Fibroblast of upper back skin (primary cell): ENCODE measurements at regions not wholly inside any gene's neighbourhood (a gene's known extent, or its start where the extent isn't known, plus 50 kb on each side); places are given as distances from the start of the nearest gene placed in this dataset.
A peak's percentile ranks its signal among the peaks of the same experiment; 100 is the strongest.

Experiments used
- DNase-seq: peaks from one replicate; pipeline ENCODE4 v3.0.0-alpha.2; 2013

GRCh38 chr11:80627364-80627763 is 1186.5 kb upstream of the TENM4 start:
- no peak for DNase-seq

- no peak for DNase-seq
Observed at GRCh38 chr11:80626721-80627120, 1185.9 kb upstream of the TENM4 start.

GRCh38 chr11:80625563-80625962 is 1184.7 kb upstream of the TENM4 start:
- no peak for DNase-seq

GRCh38 chr11:80621871-80622270 is 1181.0 kb upstream of the TENM4 start:
- no peak for DNase-seq

GRCh38 chr11:80620867-80621266 is 1180.0 kb upstream of the TENM4 start:
- DNase-seq, result no peak

GRCh38 chr11:80617156-80617555 is 1176.3 kb upstream of the TENM4 start:
- DNase-seq, result no peak

- DNase-seq, result no peak
Observed at GRCh38 chr11:80616070-80616800, 1175.4 kb upstream of the TENM4 start.

- DNase-seq, result no peak
Observed at GRCh38 chr11:80613655-80614054, 1172.8 kb upstream of the TENM4 start.

GRCh38 chr11:80610516-80610915 is 1169.7 kb upstream of the TENM4 start:
- no peak for DNase-seq

GRCh38 chr11:80603472-80603871 is 1162.6 kb upstream of the TENM4 start:
- DNase-seq, result no peak

GRCh38 chr11:80598905-80599304 is 1158.1 kb upstream of the TENM4 start:
- DNase-seq, result no peak

- no peak for DNase-seq
Observed at GRCh38 chr11:80596291-80596810, 1155.5 kb upstream of the TENM4 start.

- no peak for DNase-seq
Observed at GRCh38 chr11:80595011-80595410, 1154.2 kb upstream of the TENM4 start.

- DNase-seq, result peak; percentile 2
Observed at GRCh38 chr11:80593648-80594374, 1153.0 kb upstream of the TENM4 start.

GRCh38 chr11:80592546-80592945 is 1151.7 kb upstream of the TENM4 start:
- DNase-seq, result no peak

- DNase-seq, result no peak
Observed at GRCh38 chr11:80587906-80588305, 1147.1 kb upstream of the TENM4 start.

GRCh38 chr11:80586464-80586863 is 1145.6 kb upstream of the TENM4 start:
- DNase-seq, result peak; percentile 0

- no peak for DNase-seq
Observed at GRCh38 chr11:80584661-80585060, 1143.8 kb upstream of the TENM4 start.

GRCh38 chr11:80569832-80570231 is 1129.0 kb upstream of the TENM4 start:
- DNase-seq, result no peak

- DNase-seq, result no peak
Observed at GRCh38 chr11:80565231-80565630, 1124.4 kb upstream of the TENM4 start.

- no peak for DNase-seq
Observed at GRCh38 chr11:80562523-80563125, 1121.8 kb upstream of the TENM4 start.

GRCh38 chr11:80559942-80560341 is 1119.1 kb upstream of the TENM4 start:
- DNase-seq, result no peak

GRCh38 chr11:80553565-80553964 is 1112.7 kb upstream of the TENM4 start:
- no peak for DNase-seq

- no peak for DNase-seq
Observed at GRCh38 chr11:80542704-80543103, 1101.9 kb upstream of the TENM4 start.
